Kidney capillary endothelial cell (primary cell): ENCODE measurements at regions not wholly inside any gene's neighbourhood (a gene's known extent, or its start where the extent isn't known, plus 50 kb on each side); places are given as distances from the start of the nearest gene placed in this dataset.

Experiments
- DNase-seq: peaks from one replicate; pipeline ENCODE4 v3.0.0-alpha.2; 2018; ENCODE audit warnings: low spot score

DNA sequence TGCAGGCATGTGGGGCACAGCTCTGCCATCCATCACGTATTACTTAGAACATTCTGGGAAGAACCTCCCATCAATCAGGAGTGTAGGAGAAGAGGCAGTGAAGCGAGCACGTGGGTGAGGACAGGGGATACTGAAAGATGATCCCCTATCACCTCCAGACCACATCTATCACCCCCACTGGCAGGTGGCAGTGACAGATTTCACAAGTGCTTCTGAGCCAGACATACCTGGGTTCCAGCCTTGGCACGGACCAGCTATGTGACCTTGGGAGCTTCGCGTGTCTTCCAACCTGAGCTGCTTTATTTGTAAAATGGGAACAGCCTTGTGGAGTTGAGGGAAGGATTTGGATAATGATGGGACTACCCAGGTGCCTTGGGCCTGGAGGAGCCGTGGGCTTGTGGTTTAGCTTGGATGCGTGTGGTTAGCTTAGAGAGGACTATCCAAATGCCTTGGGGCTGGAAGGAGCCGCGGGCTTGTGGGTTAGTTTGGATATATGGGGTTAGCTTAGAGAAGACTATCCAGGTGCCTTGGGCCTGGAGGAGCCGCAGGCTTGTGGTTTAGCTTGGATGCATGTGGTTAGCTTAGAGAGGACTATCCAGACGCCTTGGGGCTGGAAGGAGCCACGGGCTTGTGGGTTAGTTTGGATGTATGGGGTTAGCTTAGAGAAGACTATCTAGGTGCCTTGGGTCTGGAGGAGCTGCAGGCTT, 206.4 kb downstream of the ENGASE start:
- no peak for DNase-seq

DNA sequence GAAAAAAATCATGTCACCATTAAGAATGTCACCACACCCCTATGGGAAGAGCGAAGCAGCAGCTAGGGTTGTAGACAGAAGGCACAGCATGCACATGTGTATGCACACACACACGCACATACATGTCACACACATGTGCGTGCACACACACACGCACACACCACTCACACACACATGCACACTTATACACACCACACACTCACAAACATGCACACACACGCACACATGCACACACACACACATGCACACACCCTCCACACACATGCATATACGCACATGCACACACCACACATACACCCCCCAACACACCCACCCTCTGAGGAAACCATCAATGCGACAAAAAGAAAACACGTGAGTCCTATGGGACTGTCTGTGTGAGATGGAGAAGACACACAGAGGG, 205.4 kb downstream of the ENGASE start:
- DNase-seq, result no peak

DNA sequence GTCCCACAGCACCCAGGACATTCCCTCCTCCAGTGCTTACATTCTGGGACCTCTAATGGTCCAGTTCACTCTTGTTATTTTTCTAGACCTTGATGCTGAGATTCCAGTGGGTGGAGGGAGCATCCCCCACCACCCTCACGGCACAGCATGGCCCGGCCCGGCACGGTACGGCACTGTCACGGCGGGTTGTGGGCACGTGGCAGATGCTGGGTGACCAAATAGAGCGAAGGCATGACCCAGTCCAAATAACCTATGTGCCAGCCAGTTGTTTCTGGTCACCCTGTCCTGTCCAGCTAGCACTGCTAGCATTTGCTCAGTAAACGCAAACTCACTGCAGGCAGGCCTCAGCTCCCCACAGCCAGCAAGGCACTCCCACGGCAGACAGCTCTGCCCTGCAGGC, 204.7 kb downstream of the ENGASE start:
- no peak for DNase-seq

DNA sequence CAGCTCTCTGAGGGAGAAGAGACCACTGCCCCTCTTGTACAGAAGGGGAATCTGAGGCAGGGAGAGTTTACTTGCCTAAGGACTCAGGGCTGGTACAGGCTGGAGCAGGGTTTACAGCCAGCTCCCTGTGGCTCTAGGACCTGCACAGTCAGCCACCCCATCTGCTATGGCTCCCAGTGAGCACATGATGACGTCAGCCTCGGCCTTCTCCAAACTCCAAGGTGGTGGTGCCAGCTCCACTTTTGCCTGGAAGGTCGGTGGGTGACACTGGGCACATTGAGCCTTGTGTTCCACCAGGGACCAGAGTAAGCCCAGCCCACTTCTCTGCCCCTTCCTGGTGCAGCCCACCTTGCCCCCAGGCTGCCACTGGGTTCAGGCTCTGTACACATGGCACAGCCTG, 202.2 kb downstream of the ENGASE start:
- no peak for DNase-seq

DNA sequence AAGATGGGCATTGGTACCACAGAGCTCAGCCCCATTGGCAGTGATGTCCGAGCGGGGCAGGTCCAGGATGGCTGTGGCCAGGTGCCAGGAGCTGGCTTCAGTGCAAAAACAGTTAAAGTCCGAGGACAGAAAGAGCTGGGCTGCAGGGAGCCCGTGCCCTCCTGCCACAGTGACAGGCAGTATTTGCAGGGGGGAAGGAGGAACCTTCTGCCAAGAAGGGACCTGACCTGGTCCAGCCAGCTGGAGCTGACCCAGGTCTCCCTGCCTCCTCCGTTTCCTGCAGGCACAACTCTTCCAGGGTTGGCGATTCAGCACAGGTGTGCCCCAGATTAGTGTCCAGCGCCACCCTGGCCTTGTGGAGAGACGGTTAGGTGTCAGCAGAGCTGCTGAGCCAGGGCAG, 199.0 kb downstream of the ENGASE start:
- DNase-seq, result no peak

DNA sequence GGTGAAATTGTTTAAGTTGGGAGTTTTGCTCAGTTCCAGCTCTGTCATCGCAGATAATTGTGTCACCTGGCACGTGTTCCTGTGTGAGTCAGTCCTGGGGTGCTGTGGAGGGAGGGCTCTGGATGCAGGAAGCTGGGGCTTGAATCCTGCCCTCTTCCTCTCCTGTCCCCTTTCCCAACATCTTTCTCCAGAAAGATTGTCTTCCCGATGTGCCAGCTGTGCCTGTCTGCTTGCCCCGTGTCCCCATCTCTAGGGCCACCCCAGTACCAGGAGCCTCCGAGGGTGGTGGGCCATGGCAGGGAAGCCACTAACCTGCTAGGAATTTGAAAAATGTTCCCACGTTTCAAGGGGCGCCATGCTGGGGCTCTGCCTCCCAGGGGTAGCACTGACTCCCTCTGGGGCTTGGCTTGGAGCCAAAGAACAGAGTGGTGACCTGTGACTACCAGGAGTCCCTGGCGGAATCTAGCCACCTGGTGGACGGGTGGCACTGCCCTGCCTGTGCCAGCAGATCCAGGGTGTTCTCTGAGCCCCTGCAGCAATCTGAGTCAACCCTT, 198.1 kb downstream of the ENGASE start:
- peak; percentile 2 for DNase-seq

DNA sequence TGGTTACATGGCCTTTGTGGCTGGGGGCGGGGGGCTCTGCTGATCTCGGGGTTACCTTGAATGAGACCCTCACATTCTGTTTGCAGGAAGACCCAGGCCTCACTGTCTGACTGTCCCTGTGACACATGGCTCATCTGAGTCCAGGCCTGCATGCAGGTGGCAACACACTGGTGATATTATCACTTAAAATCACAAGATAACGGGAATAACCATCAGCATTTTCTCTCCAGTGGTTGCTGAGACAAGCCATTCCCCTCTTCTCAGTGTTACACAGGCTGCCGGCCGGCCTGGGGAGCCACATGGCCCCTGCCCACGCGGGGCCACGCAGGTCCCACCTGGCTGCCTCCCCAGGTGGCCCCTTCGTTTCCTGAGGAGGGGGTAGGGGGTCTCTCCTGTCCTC, 197.6 kb downstream of the ENGASE start:
- DNase-seq, result no peak

DNA sequence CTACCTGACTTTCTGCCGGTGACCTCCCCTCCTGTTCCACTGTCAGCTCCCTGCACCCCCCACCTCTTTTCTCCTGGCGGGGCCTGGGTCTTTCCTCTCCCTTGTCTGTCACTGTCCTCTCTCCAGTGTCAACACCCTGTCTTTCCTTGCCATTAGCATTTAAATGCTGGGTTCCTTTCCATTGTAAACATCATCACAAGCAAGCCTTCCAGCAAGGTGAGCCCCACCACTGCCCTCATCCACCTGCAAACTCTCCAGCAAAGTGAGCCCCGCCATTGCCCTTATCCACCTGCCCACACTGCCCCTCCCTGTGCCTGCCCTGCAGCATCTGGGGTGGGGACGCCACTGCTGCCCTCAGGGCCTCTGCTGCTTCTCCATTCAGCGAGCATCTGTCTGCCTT, 195.0 kb downstream of the ENGASE start:
- DNase-seq, result no peak

DNA sequence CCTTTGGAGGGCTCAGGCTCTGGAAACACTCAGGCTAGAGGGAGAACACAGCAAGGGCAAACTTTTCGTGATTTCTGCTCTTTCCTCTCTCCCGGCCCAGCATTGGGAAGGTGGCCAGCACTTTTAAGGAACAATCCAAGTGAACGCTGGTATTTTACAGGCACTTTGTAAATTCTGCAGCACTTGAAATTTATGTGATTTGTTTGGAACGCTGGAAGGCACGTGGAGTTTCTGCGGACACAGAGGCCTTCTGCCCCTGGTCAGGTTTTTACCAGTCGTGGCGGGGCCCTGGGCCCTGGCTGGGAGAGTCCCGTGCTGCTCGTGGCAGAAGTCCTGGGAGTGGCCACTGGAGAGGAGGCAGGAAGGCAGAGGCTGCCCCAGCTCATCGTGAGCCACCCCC, 188.6 kb downstream of the ENGASE start:
- no peak for DNase-seq

DNA sequence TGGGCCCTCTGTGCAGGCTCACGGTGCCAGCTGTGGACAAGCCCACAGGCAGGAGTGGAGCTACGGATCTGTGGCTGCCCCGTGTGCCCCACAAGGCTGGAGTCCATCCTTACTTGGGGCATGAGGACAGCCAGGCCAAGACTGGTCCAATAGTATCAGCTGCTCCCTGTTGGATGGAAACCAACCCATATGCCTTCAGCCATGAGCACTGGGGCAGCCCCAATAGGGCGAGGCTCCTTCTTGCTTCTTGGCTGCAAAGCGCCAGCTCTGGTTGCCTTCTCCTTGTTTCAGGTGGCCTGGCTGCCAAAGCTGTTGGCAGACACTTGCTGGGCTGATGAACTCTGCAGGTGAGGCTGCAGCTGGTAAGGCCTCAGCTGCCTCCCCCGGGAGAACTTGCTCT, 188.0 kb downstream of the ENGASE start:
- DNase-seq, result no peak

DNA sequence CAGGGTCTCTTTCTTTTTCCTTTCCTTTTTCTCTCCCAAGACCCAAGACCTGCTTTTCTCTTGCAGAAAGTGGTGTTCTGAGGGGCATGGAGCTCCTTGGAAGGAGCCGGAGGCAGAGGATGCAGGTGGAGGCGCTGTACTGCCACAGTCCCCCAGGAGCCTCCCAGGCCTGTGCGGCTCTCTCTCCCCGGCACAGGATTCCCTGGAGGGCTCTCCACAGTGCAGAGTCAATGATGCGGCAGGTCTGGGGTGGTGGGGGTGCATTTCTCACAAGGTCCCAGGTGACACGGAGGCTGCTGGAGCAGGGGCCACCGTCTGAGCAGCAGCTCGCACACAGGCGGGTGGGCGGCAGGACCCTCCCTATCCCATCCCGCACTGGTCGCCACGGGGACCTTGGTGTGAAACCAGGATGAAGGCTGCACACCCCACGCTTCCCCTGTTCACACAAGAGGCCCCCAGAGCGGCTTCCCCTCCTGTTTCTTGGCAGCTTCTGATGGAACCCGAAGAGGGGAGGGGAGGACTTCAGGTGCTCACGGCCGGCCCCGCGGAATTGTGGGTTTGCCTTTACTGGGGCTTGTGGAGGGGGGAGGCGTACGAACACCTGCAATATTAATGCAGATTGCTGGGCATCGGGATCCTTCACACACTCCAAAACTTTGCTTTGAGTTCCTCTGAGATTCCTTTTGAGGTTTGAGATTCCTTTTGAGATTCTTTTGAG, 186.9 kb downstream of the ENGASE start:
- no peak for DNase-seq

DNA sequence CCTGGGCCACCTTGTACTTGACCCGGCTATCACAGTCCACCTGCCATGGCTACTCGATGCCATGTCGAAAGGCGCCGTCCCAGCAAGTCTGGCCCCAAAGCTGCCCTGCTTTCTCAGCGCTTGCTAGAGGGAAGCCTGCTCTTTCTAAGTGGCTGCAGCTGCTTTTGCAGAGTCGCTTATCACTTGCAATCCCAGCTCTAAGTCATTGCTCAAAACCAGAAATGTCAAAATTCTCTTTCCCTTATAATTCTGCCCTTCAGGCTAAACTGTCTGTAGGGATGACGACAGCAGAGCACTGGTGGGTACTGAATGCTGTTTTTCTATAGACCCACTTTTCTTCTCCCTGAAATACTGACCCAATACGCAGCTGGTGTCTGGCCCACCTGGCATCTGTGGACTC, 184.2 kb downstream of the ENGASE start:
- no peak for DNase-seq

DNA sequence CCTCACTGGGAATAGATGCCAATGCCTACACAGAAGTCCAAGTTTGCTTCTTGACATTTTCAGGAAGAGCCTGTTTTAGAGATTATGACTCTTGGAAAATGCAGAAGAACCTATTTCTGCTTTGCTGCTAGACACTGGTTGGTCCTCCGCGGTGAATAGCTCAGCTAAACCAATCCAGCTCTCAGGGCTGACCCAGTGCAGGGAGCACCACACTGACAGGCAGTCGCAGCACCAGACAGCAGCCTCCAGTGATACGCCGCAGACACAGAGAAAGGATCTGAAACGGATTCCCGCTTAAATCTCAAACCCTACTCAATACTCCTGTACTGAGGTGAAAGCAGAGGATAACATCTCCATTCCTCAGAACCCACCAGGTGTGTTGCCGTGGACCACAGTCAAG, 183.4 kb downstream of the ENGASE start:
- no peak for DNase-seq

DNA sequence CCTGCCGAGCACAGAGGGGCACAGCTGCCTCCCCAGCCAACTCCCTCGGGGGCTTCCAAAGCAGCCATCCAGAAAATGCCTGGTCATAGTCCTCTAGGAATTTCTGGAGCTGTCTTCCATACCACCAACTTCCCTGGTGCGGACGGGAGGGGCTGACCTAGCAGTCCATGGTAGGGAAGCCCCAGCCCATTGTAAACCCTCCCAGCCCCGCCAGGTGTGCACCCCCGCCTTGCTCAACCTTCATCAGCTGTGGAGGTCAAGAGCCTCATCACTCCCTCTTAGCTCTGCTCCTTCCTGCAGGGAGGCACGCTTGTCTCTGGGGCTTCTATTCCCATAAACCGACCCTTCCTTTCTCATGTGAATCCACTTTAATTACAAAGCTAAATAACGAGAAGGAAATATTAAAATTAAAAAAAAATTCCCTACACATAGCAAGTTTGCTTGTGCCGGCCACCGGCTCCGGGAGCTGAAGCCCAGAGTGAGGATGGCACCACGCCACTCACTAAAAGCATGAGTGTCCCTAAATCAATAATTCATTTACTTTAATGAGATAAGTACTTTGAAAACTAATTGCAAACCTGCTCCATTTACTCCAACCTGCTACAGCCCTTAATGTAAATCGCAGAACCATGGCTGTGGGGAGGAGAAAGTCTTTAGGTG, 181.4 kb downstream of the ENGASE start:
- no peak for DNase-seq

DNA sequence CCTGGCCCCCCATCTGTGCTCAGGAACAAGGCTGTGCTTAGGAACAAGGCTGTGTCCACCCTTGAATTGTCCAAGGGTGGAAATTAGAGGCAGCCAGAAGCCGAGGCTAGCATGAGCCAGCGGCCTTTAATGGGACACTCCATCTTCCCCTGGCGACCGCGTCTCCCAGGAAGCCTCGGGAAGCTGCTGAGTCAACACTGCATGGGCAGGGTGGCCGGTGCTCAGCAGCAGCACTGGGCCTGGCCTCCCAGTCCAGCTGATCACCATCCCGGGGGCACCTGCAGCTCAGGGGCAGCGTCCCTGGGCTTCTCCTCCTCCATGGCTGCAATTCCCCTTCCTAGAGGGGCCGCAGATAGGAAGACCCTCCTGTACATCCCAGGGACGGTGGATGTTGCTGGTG, 180.8 kb downstream of the ENGASE start:
- DNase-seq, result no peak

DNA sequence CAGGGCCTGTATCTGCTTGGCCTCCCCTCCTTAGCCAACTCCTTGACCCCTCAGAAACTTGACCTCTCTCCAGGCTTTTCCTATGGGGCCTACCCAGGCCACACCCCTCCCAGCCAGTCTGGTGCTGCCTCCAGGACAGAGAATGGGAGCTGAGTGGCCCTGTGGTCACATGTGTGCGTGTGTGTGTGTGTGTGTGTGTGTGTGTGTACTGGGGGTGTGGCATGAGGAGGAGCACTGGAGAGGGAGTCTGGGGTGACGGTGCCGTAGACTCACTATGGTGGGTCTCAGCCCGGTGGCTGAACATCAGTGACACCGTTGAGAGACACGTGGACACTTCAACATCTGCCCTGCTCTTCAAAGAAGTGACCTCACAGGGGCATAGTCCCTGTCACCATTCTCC, 180.4 kb downstream of the ENGASE start:
- DNase-seq, result no peak

DNA sequence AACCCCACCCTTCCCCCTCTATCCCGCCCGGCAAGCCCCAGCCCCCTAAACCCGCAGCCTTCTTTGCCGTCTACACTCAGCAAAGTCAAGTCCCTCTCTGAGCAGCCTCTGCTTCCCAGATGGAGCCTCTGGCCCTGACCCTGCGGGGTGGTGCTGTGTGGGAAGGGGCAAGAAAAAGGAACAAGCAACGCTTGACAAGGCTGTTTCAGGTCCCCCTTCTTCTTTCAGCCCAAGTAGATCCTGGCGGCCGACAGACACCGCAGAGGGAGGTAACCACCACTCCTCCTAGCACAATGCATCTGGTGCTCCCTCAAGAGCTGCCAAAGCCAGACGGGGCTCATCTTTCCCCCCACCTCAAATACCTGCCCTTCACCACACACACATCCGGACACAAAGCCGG, 178.3 kb downstream of the ENGASE start:
- DNase-seq, result no peak

DNA sequence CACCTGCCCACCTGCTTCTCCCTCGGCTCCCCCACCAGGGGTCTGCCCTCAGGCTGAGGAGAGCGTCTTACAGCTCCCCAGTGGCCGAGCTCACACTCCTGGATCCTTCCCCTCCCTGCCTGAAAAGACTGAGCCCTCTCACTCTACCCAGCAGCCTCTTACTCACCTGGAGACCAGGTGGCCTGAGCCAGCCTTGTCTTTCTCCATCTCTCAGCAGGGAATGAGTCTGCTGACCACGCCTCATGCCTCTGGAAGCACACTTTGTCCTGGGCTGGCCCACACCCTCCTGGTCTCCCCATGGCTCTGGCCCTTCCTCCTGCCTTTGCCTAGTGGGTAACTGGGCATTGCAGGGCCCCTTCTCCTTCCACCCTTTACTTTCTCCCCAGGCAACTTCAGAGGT, 177.2 kb downstream of the ENGASE start:
- no peak for DNase-seq

DNA sequence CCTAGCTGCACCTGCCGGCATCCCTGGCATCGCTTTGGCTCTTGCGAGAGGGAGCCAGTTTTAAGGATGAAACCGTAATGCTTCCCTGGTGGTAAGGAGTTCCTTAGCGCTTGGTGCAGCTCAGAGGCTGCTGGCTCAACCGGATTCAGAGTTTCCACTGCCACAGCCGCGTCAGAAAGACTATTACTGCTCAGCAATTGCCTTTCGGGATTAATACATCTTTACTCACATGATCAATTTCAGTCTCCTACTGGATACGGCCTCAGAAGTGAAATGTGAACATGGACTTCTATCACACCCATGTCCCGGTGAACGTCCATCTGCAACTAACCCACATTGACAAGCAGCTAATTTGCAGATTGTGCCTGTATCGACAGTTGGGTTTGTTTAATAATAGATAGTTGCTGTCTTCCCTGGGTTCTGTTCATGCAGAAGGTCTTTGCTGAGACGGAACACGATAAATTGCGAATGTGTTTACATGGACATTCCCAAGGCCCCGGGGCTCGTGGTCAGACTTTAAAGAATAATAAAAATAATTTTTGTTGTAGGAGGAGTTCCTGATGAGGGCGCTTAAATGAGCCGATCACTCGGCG, 175.4 kb downstream of the ENGASE start:
- no peak for DNase-seq

DNA sequence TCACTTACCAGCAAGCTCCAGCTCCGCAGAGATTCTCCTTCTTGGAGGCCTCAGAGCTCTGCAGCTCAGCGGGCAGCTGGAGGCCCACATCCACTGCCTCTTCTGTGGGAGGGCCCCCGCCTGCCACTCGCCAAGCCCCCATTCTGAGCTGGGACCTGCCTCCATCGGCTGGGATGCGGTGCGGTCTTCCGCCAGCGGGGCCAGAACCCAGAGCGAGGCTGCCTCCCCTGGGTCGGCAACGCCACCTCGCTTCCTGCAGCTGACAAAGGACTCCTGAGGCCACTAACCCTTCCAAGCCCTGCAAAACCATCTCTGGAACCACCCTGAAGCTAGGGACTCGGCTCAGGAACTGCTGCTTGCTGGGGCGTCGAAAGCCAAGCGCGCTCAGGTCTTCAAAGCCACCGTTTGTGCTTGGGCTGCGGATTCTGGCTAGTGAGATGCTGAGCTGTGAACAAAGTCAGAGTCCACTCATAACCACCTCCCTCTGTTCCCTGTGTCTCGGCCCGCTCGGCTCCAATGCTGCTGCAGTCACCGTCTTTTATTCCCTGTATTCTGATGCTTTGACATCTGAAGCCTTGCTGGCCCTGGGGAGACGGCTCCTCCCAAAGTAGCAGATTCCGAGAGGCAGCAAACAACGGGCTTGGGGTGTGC, 174.3 kb downstream of the ENGASE start:
- no peak for DNase-seq

DNA sequence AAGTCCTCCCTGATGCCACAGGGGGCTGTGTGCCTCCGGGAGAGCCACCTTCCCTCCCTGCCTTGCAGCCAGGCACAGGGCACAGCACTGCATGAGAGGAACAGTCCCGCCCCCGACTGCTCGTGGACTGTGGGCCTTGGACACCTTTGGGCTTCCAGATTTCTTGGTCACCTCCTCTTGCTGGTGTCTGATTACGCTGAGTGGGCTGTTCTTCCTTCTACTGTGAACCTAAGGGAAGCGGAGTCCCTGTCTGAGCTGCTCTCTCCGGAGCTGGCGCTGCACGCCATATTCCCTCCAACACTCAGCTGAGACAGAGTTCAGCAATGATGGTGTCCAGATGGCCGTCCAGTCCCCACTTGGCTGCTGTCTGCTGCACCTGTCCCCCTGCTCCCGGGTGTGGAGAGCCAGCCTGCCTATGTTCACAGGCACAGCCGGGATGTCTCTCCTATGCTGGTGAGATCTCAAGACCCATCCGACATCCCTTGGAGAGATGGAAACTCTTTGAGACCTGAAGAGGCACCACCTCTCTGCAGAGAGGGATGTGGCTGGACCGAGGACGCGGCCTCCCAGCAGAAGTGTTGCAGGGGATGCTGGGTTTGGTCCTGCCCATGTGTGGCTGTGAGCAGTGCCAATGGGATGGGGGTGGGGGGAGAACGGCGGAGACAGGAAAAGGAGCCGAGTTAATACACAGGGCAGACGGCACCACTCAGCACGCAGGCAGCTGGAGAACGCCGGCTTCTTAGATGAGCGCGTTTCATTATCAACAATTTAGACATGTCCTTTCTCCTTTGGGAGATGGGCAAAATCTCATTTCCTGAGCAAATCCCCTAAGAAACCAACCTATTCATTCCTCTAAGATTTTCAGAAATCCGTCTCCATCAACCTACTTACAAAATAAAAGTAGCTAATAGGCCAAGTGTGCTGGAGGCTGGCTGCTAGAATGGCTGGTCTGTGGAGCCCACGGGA, 171.9 kb downstream of the ENGASE start:
- DNase-seq, result no peak
